ENCODE measurements at regions not wholly inside any gene's neighbourhood (a gene's known extent, or its start where the extent isn't known, plus 50 kb on each side); places are given as distances from the start of the nearest gene placed in this dataset.

GRCh38 chr9:14031810-14032209 lies 282.1 kb downstream of the NFIB start:
- Histone ChIP-seq H3K4me3 (replicated peaks in 1 of 4; ENCODE audit: control extremely low read depth in 1 of 4, insufficient read depth in 1 of 4, low read depth in 3 of 4, low read length in 4 of 4) (no peak overlapping the region), H3K27me3 (ENCODE audit: control insufficient read depth, insufficient read depth, low read length) (no peaks in the 10 kb centered on the region), H3K9ac (ENCODE audit: insufficient read depth, low read length) (no peak overlapping the region), H4K20me1 (ENCODE audit: control insufficient read depth, extremely low read depth, insufficient read depth, low read length) (no peaks in the 10 kb centered on the region), H3K79me2 (ENCODE audit: control insufficient read depth, insufficient read depth, low read length) (no peaks in the 10 kb centered on the region), H3K9me3 (ENCODE audit: control insufficient read depth, insufficient read depth, low read depth, low read length) (no peaks in the 10 kb centered on the region), H3K36me3 (ENCODE audit: control insufficient read depth, insufficient read depth, low read length) (no peaks in the 10 kb centered on the region), H3K4me2 (ENCODE audit: extremely low read depth, insufficient read depth, low read length) (no peak overlapping the region), H3K27ac (ENCODE audit: insufficient read depth, low read length) (no peak overlapping the region), H3K4me1 (ENCODE audit: control insufficient read depth, extremely low read depth, insufficient read depth, low read length) (no peaks in the 10 kb centered on the region), H2AFZ (ENCODE audit: low read length) (no peak overlapping the region)
- TF ChIP-seq EZH2 (IDR thresholded peaks at IDR 0.05; ENCODE audit: low read length, missing control alignments), result no peak
- TF ChIP-seq, protein P1, sequence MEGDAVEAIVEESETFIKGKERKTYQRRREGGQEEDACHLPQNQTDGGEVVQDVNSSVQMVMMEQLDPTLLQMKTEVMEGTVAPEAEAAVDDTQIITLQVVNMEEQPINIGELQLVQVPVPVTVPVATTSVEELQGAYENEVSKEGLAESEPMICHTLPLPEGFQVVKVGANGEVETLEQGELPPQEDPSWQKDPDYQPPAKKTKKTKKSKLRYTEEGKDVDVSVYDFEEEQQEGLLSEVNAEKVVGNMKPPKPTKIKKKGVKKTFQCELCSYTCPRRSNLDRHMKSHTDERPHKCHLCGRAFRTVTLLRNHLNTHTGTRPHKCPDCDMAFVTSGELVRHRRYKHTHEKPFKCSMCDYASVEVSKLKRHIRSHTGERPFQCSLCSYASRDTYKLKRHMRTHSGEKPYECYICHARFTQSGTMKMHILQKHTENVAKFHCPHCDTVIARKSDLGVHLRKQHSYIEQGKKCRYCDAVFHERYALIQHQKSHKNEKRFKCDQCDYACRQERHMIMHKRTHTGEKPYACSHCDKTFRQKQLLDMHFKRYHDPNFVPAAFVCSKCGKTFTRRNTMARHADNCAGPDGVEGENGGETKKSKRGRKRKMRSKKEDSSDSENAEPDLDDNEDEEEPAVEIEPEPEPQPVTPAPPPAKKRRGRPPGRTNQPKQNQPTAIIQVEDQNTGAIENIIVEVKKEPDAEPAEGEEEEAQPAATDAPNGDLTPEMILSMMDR (conservative IDR thresholded peaks at IDR 0.05 in 1 of 2, IDR thresholded peaks at IDR 0.05 in 1 of 2; ENCODE audit: low read depth in 1 of 2, low read length in 2 of 2), result no peak
- peak in 1 of 2 donors; percentile 38 for DNase-seq (ENCODE audit: low read depth in 2 of 2)

- TF ChIP-seq EZH2 (IDR thresholded peaks at IDR 0.05; ENCODE audit: low read length, missing control alignments), result no peak
- TF ChIP-seq, protein P1 (conservative IDR thresholded peaks at IDR 0.05 in 1 of 2, IDR thresholded peaks at IDR 0.05 in 1 of 2; ENCODE audit: low read depth in 1 of 2, low read length in 2 of 2), result peak in 1 of 2 donors; percentile 62
- Histone ChIP-seq H3K27me3 (ENCODE audit: control insufficient read depth, insufficient read depth, low read length) (no peaks in the 10 kb centered on the region), H4K20me1 (ENCODE audit: control insufficient read depth, extremely low read depth, insufficient read depth, low read length) (no peaks in the 10 kb centered on the region), H3K36me3 (ENCODE audit: control insufficient read depth, insufficient read depth, low read length) (no peaks in the 10 kb centered on the region), H2AFZ (ENCODE audit: low read length) (peak overlapping the region; percentile 34), H3K9me3 (ENCODE audit: control insufficient read depth, insufficient read depth, low read depth, low read length) (no peaks in the 10 kb centered on the region), H3K4me1 (ENCODE audit: control insufficient read depth, extremely low read depth, insufficient read depth, low read length) (no peaks in the 10 kb centered on the region), H3K4me3 (replicated peaks in 1 of 4; ENCODE audit: control extremely low read depth in 1 of 4, insufficient read depth in 1 of 4, low read depth in 3 of 4, low read length in 4 of 4) (peak overlapping the region in 1 of 4 experiments; percentile 40), H3K27ac (ENCODE audit: insufficient read depth, low read length) (no peak overlapping the region), H3K9ac (ENCODE audit: insufficient read depth, low read length) (no peak overlapping the region), H3K79me2 (ENCODE audit: control insufficient read depth, insufficient read depth, low read length) (no peaks in the 10 kb centered on the region), H3K4me2 (ENCODE audit: extremely low read depth, insufficient read depth, low read length) (peak overlapping the region; percentile 16)
- DNase-seq (ENCODE audit: low read depth in 2 of 2), result peak; percentile 67 to 93
Observed at GRCh38 chr9:14031060-14031414, 282.9 kb downstream of the NFIB start.

GRCh38 chr9:14030375-14031059 lies 283.4 kb downstream of the NFIB start:
- no peaks in the 10 kb centered on the region for H3K4me1 ChIP-seq (ENCODE audit: control insufficient read depth, extremely low read depth, insufficient read depth, low read length)
- peak; percentile 81 to 96 for DNase-seq (ENCODE audit: low read depth in 2 of 2)
- TF ChIP-seq EZH2 (IDR thresholded peaks at IDR 0.05; ENCODE audit: low read length, missing control alignments), result no peak
- TF ChIP-seq, protein P1 (conservative IDR thresholded peaks at IDR 0.05 in 1 of 2, IDR thresholded peaks at IDR 0.05 in 1 of 2; ENCODE audit: low read depth in 1 of 2, low read length in 2 of 2), result no peak
- peak overlapping the region; percentile 18 for H3K4me2 ChIP-seq (ENCODE audit: extremely low read depth, insufficient read depth, low read length)
- H4K20me1 ChIP-seq (ENCODE audit: control insufficient read depth, extremely low read depth, insufficient read depth, low read length), result no peaks in the 10 kb centered on the region
- no peak overlapping the region for H3K27ac ChIP-seq (ENCODE audit: insufficient read depth, low read length)
- H3K36me3 ChIP-seq (ENCODE audit: control insufficient read depth, insufficient read depth, low read length), result no peaks in the 10 kb centered on the region
- no peaks in the 10 kb centered on the region for H3K27me3 ChIP-seq (ENCODE audit: control insufficient read depth, insufficient read depth, low read length)
- H3K9me3 ChIP-seq (ENCODE audit: control insufficient read depth, insufficient read depth, low read depth, low read length), result no peaks in the 10 kb centered on the region
- H3K4me3 ChIP-seq (replicated peaks in 1 of 4; ENCODE audit: control extremely low read depth in 1 of 4, insufficient read depth in 1 of 4, low read depth in 3 of 4, low read length in 4 of 4), result peak overlapping the region in 2 of 4 experiments; percentile 33 to 40
- H2AFZ ChIP-seq (ENCODE audit: low read length), result peak overlapping the region; percentile 34
- H3K79me2 ChIP-seq (ENCODE audit: control insufficient read depth, insufficient read depth, low read length), result no peaks in the 10 kb centered on the region
- no peak overlapping the region for H3K9ac ChIP-seq (ENCODE audit: insufficient read depth, low read length)
